OCI-LY7 (cell line): ENCODE measurements at regions not wholly inside any gene's neighbourhood (a gene's known extent, or its start where the extent isn't known, plus 50 kb on each side); places are given as distances from the start of the nearest gene placed in this dataset.

Source experiments
- BruUV-seq: library from RNA; stranded (reverse); fragments of 400-500 nt; replicated peaks from 2 replicates; lab custom pipeline; 2021; lab: Mats Ljungman, UMichigan
- CTCF ChIA-PET: fragments of 300-600 bp; sonication (Branson Sonifier 250); formaldehyde crosslinking; loops from one replicate; lab custom pipeline; 2022; ENCODE audit warnings: antibody characterized with exemption; ENCODE audit not compliant: unreplicated experiment; lab: Charles Lee
- POLR2A ChIA-PET: fragments of 300-600 bp; sonication (Branson Sonifier 250); formaldehyde crosslinking; loops from one replicate; lab custom pipeline; 2022; ENCODE audit warnings: antibody characterized with exemption; lab: Charles Lee
- DNase-seq: peaks from one replicate; pipeline ENCODE4 v3.0.0-alpha.2; 2015; ENCODE audit warnings: low spot score
- H2AFZ ChIP-seq: fragments of 200-600 bp; sonication (generic), shearing (Covaris generic); 2 replicates; pipeline ENCODE4 v1.6.1; 2014; ENCODE audit warnings: mild to moderate bottlenecking, antibody characterized with exemption, low read length, moderate library complexity
- H3K27ac ChIP-seq: fragments of 200-600 bp; sonication (generic); 2 replicates; pipeline ENCODE4 v1.5.1; 2014; ENCODE audit warnings: mixed run types, low read depth, mild to moderate bottlenecking, moderate library complexity, low read length, inconsistent platforms; ENCODE audit not compliant: poor library complexity, severe bottlenecking
- H3K36me3 ChIP-seq: fragments of 200-600 bp; sonication (generic); 2 replicates; pipeline ENCODE4 v1.6.1; 2014; ENCODE audit warnings: mild to moderate bottlenecking, antibody characterized with exemption, low read length, moderate library complexity, mixed read lengths; ENCODE audit not compliant: insufficient read depth
- H3K4me1 ChIP-seq: fragments of 200-600 bp; sonication (generic); 2 replicates; pipeline ENCODE4 v1.5.1; 2014; ENCODE audit warnings: mild to moderate bottlenecking, low read length; ENCODE audit not compliant: insufficient read depth, poor library complexity, severe bottlenecking
- H3K4me2 ChIP-seq: fragments of 200-600 bp; sonication (generic); 2 replicates; pipeline ENCODE4 v1.6.1; 2014; ENCODE audit warnings: mild to moderate bottlenecking, low read length
- H3K4me3 ChIP-seq: fragments of 200-600 bp; sonication (generic); 2 replicates; pipeline ENCODE4 v1.5.1; 2014; ENCODE audit warnings: mild to moderate bottlenecking, low read depth, low read length; ENCODE audit not compliant: poor library complexity, severe bottlenecking
- H3K79me2 ChIP-seq: fragments of 200-600 bp; sonication (generic); 2 replicates; pipeline ENCODE4 v1.6.1; 2016; ENCODE audit warnings: low read depth, mild to moderate bottlenecking, low read length, moderate library complexity, mixed read lengths; ENCODE audit not compliant: insufficient read depth
- H3K9me2 ChIP-seq: fragments of 200-600 bp; sonication (generic); 2 replicates; pipeline ENCODE4 v1.6.1; 2016; ENCODE audit warnings: mild to moderate bottlenecking, low read length, mixed read lengths; ENCODE audit not compliant: insufficient read depth
- H3K9me3 ChIP-seq: fragments of 200-600 bp; sonication (generic); 2 replicates; pipeline ENCODE4 v1.6.1; 2014; ENCODE audit warnings: mild to moderate bottlenecking, mixed run types, low read length, mixed read lengths
- H4K20me1 ChIP-seq: fragments of 200-600 bp; sonication (generic); 2 replicates; pipeline ENCODE4 v1.6.1; 2014; ENCODE audit warnings: mild to moderate bottlenecking, antibody characterized with exemption, low read length, moderate library complexity, mixed read lengths; ENCODE audit not compliant: insufficient read depth
- EZH2phosphoT487 ChIP-seq: fragments of 200-600 bp; sonication (generic); IDR thresholded peaks from 2 replicates; pipeline ENCODE4 v1.6.1; 2018; ENCODE audit warnings: low read depth, borderline replicate concordance, mild to moderate bottlenecking, mixed run types, antibody characterized with exemption, low read length, moderate library complexity, mixed read lengths
- intact Hi-C: fragments of 100-400 bp; cut with micrococcal nuclease; formaldehyde crosslinking; loops from one replicate; pipeline ENCODE4 v1.10.0; 2022; ENCODE audit not compliant: unreplicated experiment
- TF ChIP-seq, protein P1 (sequence below): fragments of 200-600 bp; sonication (generic); conservative IDR thresholded peaks from 2 replicates; pipeline ENCODE4 v1.5.1; 2014; ENCODE audit warnings: mild to moderate bottlenecking, antibody characterized with exemption, low read length, moderate library complexity, mixed read lengths

DNA sequence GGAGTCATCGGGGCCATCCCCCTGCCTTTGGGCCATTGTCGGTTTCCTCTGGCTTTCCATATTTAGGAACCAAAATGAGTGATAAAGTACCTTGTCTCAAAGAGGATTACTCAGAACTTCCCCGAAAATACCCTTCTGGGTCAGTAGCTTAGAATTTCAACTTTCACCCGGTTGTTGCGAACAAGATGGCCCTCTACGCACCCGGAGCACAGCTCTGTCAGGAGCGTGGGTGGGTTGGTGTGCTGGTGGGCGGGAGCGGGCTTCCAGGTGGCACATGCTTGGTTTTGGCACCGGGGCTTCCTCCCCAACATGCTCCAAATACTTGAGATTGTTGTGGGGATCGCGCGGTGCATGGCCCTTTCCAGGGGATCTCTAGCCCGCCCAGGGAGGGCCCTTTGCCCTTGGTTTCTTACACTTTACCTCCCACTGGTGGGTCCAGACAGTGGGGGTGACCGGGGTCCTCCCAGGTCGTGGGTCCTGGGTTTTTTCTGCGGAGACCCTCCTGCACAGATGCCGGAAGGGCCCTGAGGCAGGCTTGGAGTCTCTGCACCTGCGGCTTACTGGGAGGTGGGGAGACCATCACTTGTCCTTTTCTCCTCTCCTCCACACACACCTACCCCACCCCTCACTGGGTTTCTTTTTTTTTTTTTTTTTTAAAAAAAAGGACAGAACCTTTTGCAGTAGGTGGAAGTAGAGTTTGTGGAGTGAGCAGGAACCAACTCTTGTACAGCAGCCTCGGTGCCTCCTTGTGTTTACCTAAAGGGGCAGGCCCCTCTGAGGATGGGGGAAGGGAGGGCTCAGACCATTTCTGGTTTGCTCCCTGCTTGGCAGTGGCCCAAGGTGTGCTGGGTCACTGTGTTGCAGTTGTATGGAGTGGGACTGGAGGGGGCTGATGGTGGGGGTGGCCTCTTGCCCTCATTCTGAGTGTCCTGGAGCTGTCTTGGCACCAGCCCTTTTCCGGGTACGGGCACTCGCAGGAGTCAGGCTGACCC, 142.1 kb downstream of the SEC14L1 start:
- Histone ChIP-seq H3K36me3 (peaks cover 4% of the 10 kb centered on the region; the same call in 1 of the 2 replicates), H3K4me3 (peak overlapping the region; percentile 75), H3K9me3 (no peaks in the 10 kb centered on the region), H3K4me2 (peak overlapping the region; percentile 77), H4K20me1 (0 out of 2 replicates have a peak, but pooled peaks cover 6% of the 10 kb centered on the region), H3K9me2 (no peaks in the 10 kb centered on the region), H3K27ac (no peak overlapping the region), H3K4me1 (peaks cover 22% of the 10 kb centered on the region), H2AFZ (no peak overlapping the region), H3K79me2 (peaks cover 20% of the 10 kb centered on the region; the same call in 1 of the 2 replicates)
- BruUV-seq: TSS peak; percentile 59
- DNase-seq: peak; percentile 28
- POLR2A ChIA-PET: no interaction called here
- TF ChIP-seq, protein P1, sequence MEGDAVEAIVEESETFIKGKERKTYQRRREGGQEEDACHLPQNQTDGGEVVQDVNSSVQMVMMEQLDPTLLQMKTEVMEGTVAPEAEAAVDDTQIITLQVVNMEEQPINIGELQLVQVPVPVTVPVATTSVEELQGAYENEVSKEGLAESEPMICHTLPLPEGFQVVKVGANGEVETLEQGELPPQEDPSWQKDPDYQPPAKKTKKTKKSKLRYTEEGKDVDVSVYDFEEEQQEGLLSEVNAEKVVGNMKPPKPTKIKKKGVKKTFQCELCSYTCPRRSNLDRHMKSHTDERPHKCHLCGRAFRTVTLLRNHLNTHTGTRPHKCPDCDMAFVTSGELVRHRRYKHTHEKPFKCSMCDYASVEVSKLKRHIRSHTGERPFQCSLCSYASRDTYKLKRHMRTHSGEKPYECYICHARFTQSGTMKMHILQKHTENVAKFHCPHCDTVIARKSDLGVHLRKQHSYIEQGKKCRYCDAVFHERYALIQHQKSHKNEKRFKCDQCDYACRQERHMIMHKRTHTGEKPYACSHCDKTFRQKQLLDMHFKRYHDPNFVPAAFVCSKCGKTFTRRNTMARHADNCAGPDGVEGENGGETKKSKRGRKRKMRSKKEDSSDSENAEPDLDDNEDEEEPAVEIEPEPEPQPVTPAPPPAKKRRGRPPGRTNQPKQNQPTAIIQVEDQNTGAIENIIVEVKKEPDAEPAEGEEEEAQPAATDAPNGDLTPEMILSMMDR: no peak
- no peak for TF ChIP-seq EZH2phosphoT487
- intact Hi-C loops: loop anchor here (5.0 kb wide), 1 partner anchor 209 kb away; no protein-coding TSS in a partner anchor
- CTCF ChIA-PET: no interaction called here

DNA sequence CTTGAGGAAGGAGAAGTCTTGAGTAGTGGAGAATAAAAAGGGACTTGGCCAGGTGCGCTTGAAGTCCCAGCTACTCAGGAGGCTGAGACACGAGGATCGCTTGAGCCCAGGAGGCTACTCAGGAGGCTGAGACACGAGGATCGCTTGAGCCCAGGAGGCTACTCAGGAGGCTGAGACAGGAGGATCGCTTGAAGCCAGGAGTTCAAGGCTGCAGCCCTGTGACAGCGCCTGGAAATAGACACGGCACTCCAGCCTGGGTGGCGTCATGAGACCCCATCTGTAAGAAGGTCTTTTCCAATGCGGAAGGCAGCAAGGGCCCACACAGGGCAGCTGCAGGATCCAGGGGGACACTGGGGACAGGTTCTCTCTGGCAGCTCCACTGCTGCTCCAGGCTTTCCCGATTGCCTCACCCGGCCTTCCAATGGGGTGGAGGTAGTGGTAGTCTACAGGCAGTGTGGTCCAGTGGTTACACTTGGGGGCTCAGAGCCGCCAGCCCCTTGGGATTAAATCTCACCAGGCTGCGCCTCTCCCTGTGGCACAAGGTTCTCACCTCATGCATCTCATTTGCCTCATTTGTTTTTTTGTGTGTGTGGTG, 143.4 kb downstream of the SEC14L1 start:
- Histone ChIP-seq H3K9me2 (no peaks in the 10 kb centered on the region), H3K79me2 (peaks cover 23% of the 10 kb centered on the region; the same call in 1 of the 2 replicates), H2AFZ (no peak overlapping the region), H3K4me2 (no peak overlapping the region), H3K9me3 (no peaks in the 10 kb centered on the region), H3K4me1 (peaks cover 22% of the 10 kb centered on the region), H3K27ac (no peak overlapping the region), H3K4me3 (no peak overlapping the region), H4K20me1 (0 out of 2 replicates have a peak, but pooled peaks cover 6% of the 10 kb centered on the region), H3K36me3 (peaks cover 4% of the 10 kb centered on the region; the same call in 1 of the 2 replicates)
- no TSS peak for BruUV-seq
- intact Hi-C loops: loop anchor here (5.0 kb wide), 1 partner anchor 208 kb away; no protein-coding TSS in a partner anchor
- no peak for TF ChIP-seq EZH2phosphoT487
- TF ChIP-seq, protein P1: no peak
- CTCF ChIA-PET: no interaction called here
- POLR2A ChIA-PET: no interaction called here
- DNase-seq: no peak
